Activated CD8-positive, alpha-beta T cell treated with anti-CD3 and anti-CD28 coated beads for 36 hours (primary cell): ENCODE measurements at regions not wholly inside any gene's neighbourhood (a gene's known extent, or its start where the extent isn't known, plus 50 kb on each side); places are given as distances from the start of the nearest gene placed in this dataset.

Experiments used
- ATAC-seq: fragments of 200-7000 bp; cut with Tn5 transposase; one replicate; pipeline ENCODE4 v1.10.0; 2021; ENCODE audit warnings: mild to moderate bottlenecking, moderate library complexity
- CTCF ChIA-PET: fragments of 350-600 bp; sonication (Branson Sonifier 250); formaldehyde crosslinking; loops from one replicate; lab custom pipeline; 2021; ENCODE audit warnings: antibody characterized with exemption; lab: Charles Lee
- POLR2A ChIA-PET: fragments of 350-600 bp; sonication (Branson Sonifier 250); formaldehyde crosslinking; loops from one replicate; lab custom pipeline; 2021; ENCODE audit warnings: antibody characterized with exemption; lab: Charles Lee
- DNase-seq: peaks from one replicate; pipeline ENCODE4 v3.0.0-alpha.2; 2020
- H3K27ac Mint-ChIP-seq: one replicate; pipeline ENCODE4 v1.8.0; 2021; ENCODE audit warnings: mild to moderate bottlenecking, mixed read lengths
- H3K27me3 Mint-ChIP-seq: one replicate; pipeline ENCODE4 v1.8.0; 2021; ENCODE audit warnings: mixed read lengths
- H3K36me3 Mint-ChIP-seq: one replicate; pipeline ENCODE4 v1.8.0; 2021; ENCODE audit warnings: low read depth, mixed read lengths
- H3K4me1 Mint-ChIP-seq: one replicate; pipeline ENCODE4 v1.8.0; 2021; ENCODE audit warnings: low read depth, mixed read lengths
- H3K4me3 Mint-ChIP-seq: one replicate; pipeline ENCODE4 v1.8.0; 2021; ENCODE audit warnings: mild to moderate bottlenecking, moderate library complexity, mixed read lengths
- H3K9me3 Mint-ChIP-seq: one replicate; pipeline ENCODE4 v1.8.0; 2021; ENCODE audit warnings: mixed read lengths
- intact Hi-C: fragments of 100-400 bp; cut with micrococcal nuclease; formaldehyde crosslinking; loops from one replicate; pipeline ENCODE4 v1.10.0; 2022
- TF ChIP-seq, protein P1 (sequence below): fragments of 200-600 bp; IDR thresholded peaks from one replicate; pipeline ENCODE4 v1.8.0; 2022; ENCODE audit warnings: antibody characterized with exemption, mild to moderate bottlenecking

DNA sequence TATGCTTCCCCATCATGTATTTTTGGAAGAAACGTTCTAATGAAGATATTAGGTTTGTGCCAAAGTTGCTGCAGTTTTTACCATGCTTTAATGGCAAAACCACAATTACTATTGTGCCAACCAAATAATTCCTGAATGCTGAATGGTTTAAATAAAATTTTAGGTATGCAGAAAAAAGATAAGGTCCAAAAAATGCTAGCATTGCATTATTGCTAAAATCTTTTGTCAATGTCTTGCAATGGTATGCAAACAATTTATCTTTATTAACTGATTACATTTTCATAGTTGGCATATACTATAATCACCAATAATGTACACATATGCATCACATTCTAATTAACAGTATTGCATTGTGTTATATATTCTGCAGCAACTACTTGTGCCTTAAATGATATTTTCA, 1657.4 kb upstream of the IGFBP7 start:
- peaks cover 16% of the 10 kb centered on the region for H3K9me3 Mint-ChIP-seq
- intact Hi-C loops, result no loop called here
- CTCF ChIA-PET, result no interaction called here
- ATAC-seq (no peak), DNase-seq (no peak)
- no peaks in the 10 kb centered on the region for H3K27me3 Mint-ChIP-seq
- no peak overlapping the region for H3K4me3 Mint-ChIP-seq
- no peaks in the 10 kb centered on the region for H3K36me3 Mint-ChIP-seq
- no peak overlapping the region for H3K27ac Mint-ChIP-seq
- H3K4me1 Mint-ChIP-seq, result no peaks in the 10 kb centered on the region
- POLR2A ChIA-PET, result no interaction called here
- TF ChIP-seq, protein P1, sequence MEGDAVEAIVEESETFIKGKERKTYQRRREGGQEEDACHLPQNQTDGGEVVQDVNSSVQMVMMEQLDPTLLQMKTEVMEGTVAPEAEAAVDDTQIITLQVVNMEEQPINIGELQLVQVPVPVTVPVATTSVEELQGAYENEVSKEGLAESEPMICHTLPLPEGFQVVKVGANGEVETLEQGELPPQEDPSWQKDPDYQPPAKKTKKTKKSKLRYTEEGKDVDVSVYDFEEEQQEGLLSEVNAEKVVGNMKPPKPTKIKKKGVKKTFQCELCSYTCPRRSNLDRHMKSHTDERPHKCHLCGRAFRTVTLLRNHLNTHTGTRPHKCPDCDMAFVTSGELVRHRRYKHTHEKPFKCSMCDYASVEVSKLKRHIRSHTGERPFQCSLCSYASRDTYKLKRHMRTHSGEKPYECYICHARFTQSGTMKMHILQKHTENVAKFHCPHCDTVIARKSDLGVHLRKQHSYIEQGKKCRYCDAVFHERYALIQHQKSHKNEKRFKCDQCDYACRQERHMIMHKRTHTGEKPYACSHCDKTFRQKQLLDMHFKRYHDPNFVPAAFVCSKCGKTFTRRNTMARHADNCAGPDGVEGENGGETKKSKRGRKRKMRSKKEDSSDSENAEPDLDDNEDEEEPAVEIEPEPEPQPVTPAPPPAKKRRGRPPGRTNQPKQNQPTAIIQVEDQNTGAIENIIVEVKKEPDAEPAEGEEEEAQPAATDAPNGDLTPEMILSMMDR, result no peak

DNA sequence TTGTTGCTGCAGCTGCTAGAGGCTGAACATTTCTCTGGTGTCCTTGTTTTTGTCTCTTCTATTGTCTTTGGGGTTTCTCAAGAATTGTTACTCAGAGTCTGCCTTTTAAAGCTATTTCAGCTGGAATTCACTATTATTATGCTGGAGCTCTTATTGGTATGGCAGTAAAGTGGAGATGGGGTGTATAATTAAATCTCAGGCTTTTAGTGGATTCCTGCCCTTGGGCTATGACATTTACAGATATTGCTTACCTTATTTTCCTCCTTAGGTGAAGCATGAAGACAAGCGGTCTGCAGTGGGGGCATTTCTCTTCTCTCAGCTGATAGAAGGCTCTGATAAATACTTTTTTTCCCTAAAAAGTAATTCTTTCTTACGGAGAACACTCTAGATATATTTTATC, 1656.6 kb upstream of the IGFBP7 start:
- H3K9me3 Mint-ChIP-seq, result peaks cover 14% of the 10 kb centered on the region
- TF ChIP-seq, protein P1, result no peak
- no peak overlapping the region for H3K4me3 Mint-ChIP-seq
- DNase-seq (no peak), ATAC-seq (no peak)
- H3K4me1 Mint-ChIP-seq, result no peaks in the 10 kb centered on the region
- H3K36me3 Mint-ChIP-seq, result no peaks in the 10 kb centered on the region
- intact Hi-C loops, result no loop called here
- POLR2A ChIA-PET, result no interaction called here
- CTCF ChIA-PET, result no interaction called here
- H3K27me3 Mint-ChIP-seq, result no peaks in the 10 kb centered on the region
- no peak overlapping the region for H3K27ac Mint-ChIP-seq

DNA sequence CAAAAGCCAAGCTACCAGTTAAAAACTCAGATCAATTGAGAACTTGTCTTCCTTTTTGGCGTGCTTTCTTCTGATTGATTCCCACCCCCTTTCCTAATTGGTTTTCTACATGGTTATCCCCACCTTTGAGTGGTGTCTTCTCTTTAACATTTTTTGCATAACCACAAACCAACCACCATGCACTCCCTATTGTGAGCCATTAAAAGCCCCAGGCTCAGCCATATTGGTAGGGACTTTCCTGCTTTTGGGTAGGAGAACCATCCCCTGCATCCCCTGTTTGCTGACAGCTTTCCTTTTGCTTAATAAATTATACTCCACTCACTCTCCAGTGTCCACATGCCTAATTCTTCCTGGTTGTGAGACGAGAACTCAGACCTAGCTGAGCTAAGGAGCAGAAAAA, 1651.4 kb upstream of the IGFBP7 start:
- DNase-seq (no peak), ATAC-seq (no peak)
- Mint-ChIP-seq H3K4me3 (no peak overlapping the region), H3K27me3 (no peaks in the 10 kb centered on the region), H3K36me3 (no peaks in the 10 kb centered on the region), H3K27ac (no peak overlapping the region), H3K9me3 (peaks cover 5% of the 10 kb centered on the region), H3K4me1 (no peaks in the 10 kb centered on the region)
- intact Hi-C loops, result no loop called here
- POLR2A ChIA-PET, result interaction anchor here (0.6 kb wide), 1 partner anchor 72 kb away, joined by 3 read pairs; no protein-coding TSS in a partner anchor
- TF ChIP-seq, protein P1, result no peak
- CTCF ChIA-PET, result no interaction called here

DNA sequence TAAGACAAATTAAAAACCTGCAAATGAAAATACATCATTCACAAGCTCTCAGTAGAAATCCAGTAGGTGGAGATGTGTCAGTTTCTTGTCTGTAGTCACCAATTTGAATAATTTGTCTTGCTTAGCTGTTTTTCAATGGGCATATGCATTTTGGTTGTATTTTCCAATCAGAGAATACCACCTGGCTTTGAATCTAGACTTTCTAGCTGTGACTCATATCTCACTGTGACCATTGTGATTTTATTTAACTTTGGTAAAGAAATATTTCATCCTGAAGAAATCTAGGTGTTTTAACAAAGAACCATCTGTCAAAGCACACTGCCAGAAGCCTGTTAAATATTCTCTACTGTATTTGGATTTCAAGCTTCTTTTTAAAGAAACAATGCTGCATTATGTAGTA, 1650.6 kb upstream of the IGFBP7 start:
- DNase-seq (no peak), ATAC-seq (no peak)
- Mint-ChIP-seq H3K27ac (no peak overlapping the region), H3K9me3 (peaks cover 3% of the 10 kb centered on the region), H3K27me3 (no peaks in the 10 kb centered on the region), H3K36me3 (no peaks in the 10 kb centered on the region), H3K4me1 (no peaks in the 10 kb centered on the region), H3K4me3 (no peak overlapping the region)
- intact Hi-C loops, result no loop called here
- CTCF ChIA-PET, result no interaction called here
- POLR2A ChIA-PET, result no interaction called here
- TF ChIP-seq, protein P1, result no peak

DNA sequence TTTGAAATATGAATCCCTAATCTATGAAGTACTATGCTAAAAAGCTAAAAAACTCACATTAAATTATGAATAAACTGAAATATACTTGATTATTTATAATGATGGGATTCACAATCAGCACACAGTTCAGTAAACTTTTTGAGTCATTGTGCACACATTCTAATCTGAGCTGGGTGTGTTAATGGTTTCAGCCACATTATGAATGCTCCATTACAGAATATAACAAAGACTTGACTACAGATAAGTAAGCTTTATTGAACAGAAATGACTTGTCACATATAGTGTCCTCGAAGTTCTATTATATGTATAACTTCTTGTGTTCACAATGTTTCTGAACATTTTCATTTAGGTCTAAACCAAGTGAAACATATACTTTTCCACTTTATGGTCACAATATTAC, 1649.9 kb upstream of the IGFBP7 start:
- POLR2A ChIA-PET, result no interaction called here

More for the DNA sequence above, 1649.9 kb upstream of the IGFBP7 start:
- Mint-ChIP-seq H3K27ac (no peak overlapping the region), H3K9me3 (peaks cover 2% of the 10 kb centered on the region), H3K4me1 (no peaks in the 10 kb centered on the region), H3K36me3 (no peaks in the 10 kb centered on the region), H3K27me3 (no peaks in the 10 kb centered on the region), H3K4me3 (no peak overlapping the region)
- ATAC-seq, result no peak
- TF ChIP-seq, protein P1, result no peak
- CTCF ChIA-PET, result no interaction called here
- intact Hi-C loops, result no loop called here
- DNase-seq, result no peak
